ENCODE measurements at regions not wholly inside any gene's neighbourhood (a gene's known extent, or its start where the extent isn't known, plus 50 kb on each side); places are given as distances from the start of the nearest gene placed in this dataset.

GRCh38 chr12:31850268-31850667, 108.9 kb upstream of the RESF1 start:
- peaks cover 15% of the 10 kb centered on the region for H3K4me1 Mint-ChIP-seq
- H3K9me3 Mint-ChIP-seq: peaks cover 18% of the 10 kb centered on the region
- ChIA-PET CTCF (no interaction called here), POLR2A (interaction anchor here (0.7 to 1.6 kb wide), 3 partner anchors 15 to 118 kb away, joined by 3 to 6 read pairs (median 4); no protein-coding TSS in a partner anchor)
- H3K4me3 Mint-ChIP-seq: no peak overlapping the region
- intact Hi-C loops (cut with micrococcal nuclease): loop anchor here (2.0 kb wide), 1 partner anchor 15 kb away; no protein-coding TSS in a partner anchor
- no peaks in the 10 kb centered on the region for H3K27me3 Mint-ChIP-seq
- H3K27ac Mint-ChIP-seq: no peak overlapping the region
- H3K36me3 Mint-ChIP-seq (ENCODE audit: low read depth): peaks cover 37% of the 10 kb centered on the region
- ATAC-seq (ENCODE audit: low read depth): no peak
- TF ChIP-seq CTCF (IDR thresholded peaks at IDR 0.05): no peak
- DNase-seq: no peak

DNA sequence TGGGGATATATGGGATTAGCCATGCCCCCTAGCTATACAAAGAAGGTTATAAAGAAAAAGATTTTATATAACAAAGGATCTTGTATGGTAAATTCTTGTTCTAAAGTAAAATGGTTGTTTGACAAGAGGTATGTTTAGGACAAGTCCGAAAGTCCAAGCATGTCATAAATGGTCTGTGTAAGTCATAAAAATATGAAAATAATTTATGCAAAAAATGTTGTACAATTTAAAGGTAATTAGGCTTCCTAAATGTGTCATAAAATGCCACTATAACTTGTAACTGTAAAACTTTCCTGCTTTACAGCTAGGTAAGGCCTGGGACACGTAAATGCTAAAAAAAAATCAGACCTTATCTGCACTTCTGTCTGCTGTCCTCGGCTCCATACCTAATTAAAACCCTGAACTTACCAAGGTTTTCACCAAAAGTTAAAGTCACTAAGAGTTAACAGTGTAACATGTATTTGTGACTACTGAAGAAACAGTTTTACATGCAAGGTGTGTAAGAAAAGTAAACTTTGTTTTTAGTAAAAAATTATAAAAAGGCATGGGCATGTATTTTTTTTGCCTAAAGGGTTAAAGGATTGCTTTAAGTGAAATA, 110.0 kb upstream of the RESF1 start:
- ATAC-seq (ENCODE audit: low read depth) (no peak), DNase-seq (no peak)
- ChIA-PET CTCF (no interaction called here), POLR2A (no interaction called here)
- no peaks in the 10 kb centered on the region for H3K27me3 Mint-ChIP-seq
- H3K4me1 Mint-ChIP-seq: peaks cover 22% of the 10 kb centered on the region
- H3K9me3 Mint-ChIP-seq: peaks cover 18% of the 10 kb centered on the region
- intact Hi-C loops (cut with micrococcal nuclease): no loop called here
- H3K27ac Mint-ChIP-seq: no peak overlapping the region
- peaks cover 42% of the 10 kb centered on the region for H3K36me3 Mint-ChIP-seq (ENCODE audit: low read depth)
- no peak overlapping the region for H3K4me3 Mint-ChIP-seq
- TF ChIP-seq CTCF (IDR thresholded peaks at IDR 0.05): no peak

- Mint-ChIP-seq H3K4me1 (peaks cover 27% of the 10 kb centered on the region), H3K4me3 (no peak overlapping the region), H3K9me3 (peaks cover 15% of the 10 kb centered on the region), H3K36me3 (ENCODE audit: low read depth) (peaks cover 38% of the 10 kb centered on the region), H3K27ac (no peak overlapping the region), H3K27me3 (no peaks in the 10 kb centered on the region)
- DNase-seq (no peak), ATAC-seq (ENCODE audit: low read depth) (no peak)
- TF ChIP-seq CTCF (IDR thresholded peaks at IDR 0.05): no peak
- ChIA-PET POLR2A (interaction anchor here (0.6 to 0.7 kb wide), 5 partner anchors 25 to 318 kb away, joined by 3 to 7 read pairs (median 3); partner anchors contain the start of gene AMN1), CTCF (no interaction called here)
- intact Hi-C loops (cut with micrococcal nuclease): no loop called here
These were observed 112.8 kb upstream of the RESF1 start for GRCh38 chr12:31846405-31846804.

DNA sequence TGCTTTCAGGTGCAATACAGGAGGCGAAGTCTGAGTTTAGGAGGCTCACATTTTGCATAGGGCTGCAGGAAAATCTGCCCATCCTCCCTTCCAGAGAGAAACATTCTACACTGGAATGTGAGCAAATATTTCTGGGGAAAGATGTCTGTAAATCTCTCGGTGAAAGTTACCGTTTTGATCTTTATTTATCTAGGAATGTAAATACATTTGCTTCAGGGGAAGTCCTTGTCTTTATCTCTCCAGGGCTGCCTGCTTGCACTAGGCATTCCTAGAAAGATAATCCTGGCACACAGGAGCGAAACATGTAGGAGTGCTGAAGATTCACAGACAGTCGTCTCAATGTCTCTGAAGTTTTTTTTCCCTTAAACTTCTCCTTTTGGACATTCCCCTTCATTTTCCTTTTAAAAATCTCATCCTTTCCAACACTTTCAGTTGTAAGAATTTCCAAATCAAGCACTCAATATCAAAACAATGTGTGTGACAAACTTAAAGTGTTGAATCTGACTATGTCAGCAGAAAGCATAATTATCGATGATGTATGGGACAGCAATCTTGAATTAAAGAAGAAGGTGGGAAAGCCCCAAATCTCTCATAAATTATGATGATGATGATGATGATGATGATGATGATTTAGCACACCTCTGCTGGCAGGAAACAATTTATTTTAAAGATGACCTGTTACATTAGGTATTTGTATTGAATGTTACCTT, 113.4 kb upstream of the RESF1 start:
- no peak for TF ChIP-seq CTCF (IDR thresholded peaks at IDR 0.05)
- H3K27ac Mint-ChIP-seq: no peak overlapping the region
- ATAC-seq (ENCODE audit: low read depth) (no peak), DNase-seq (no peak)
- no peaks in the 10 kb centered on the region for H3K27me3 Mint-ChIP-seq
- H3K4me1 Mint-ChIP-seq: peaks cover 27% of the 10 kb centered on the region
- intact Hi-C loops (cut with micrococcal nuclease): no loop called here
- no peak overlapping the region for H3K4me3 Mint-ChIP-seq
- ChIA-PET CTCF (no interaction called here), POLR2A (no interaction called here)
- H3K9me3 Mint-ChIP-seq: peaks cover 15% of the 10 kb centered on the region
- peaks cover 34% of the 10 kb centered on the region for H3K36me3 Mint-ChIP-seq (ENCODE audit: low read depth)

- no peaks in the 10 kb centered on the region for H3K27me3 Mint-ChIP-seq
- intact Hi-C loops (cut with micrococcal nuclease): no loop called here
- no peak overlapping the region for H3K4me3 Mint-ChIP-seq
- CTCF ChIA-PET: interaction anchor here (1.3 kb wide), 2 partner anchors 11 to 161 kb away, joined by 3 read pairs; no protein-coding TSS in a partner anchor
- ATAC-seq (ENCODE audit: low read depth) (no peak), DNase-seq (no peak)
- no peak for TF ChIP-seq CTCF (IDR thresholded peaks at IDR 0.05)
- H3K27ac Mint-ChIP-seq: peak overlapping the region; percentile 56
- peaks cover 15% of the 10 kb centered on the region for H3K9me3 Mint-ChIP-seq
- peaks cover 33% of the 10 kb centered on the region for H3K36me3 Mint-ChIP-seq (ENCODE audit: low read depth)
- H3K4me1 Mint-ChIP-seq: peaks cover 32% of the 10 kb centered on the region
- POLR2A ChIA-PET: interaction anchor here (0.8 kb wide), 1 partner anchor 11 kb away, joined by 3 read pairs; no protein-coding TSS in a partner anchor
These were observed 114.7 kb upstream of the AMN1 start for GRCh38 chr12:31843398-31844095.
